Myocyte (in vitro differentiated cells): ENCODE measurements at regions not wholly inside any gene's neighbourhood (a gene's known extent, or its start where the extent isn't known, plus 50 kb on each side); places are given as distances from the start of the nearest gene placed in this dataset.
A peak's percentile ranks its signal among the peaks of the same experiment; 100 is the strongest.
"Not testable (repeated sequence)": the region's sequence is repeated elsewhere in the genome, so short reads cannot be mapped to it uniquely, and the experiment has no call there.

Experiments used
- DNase-seq: peaks from one replicate; pipeline ENCODE4 v3.0.0-alpha.2; 2012; ENCODE audit warnings: low read depth

DNA sequence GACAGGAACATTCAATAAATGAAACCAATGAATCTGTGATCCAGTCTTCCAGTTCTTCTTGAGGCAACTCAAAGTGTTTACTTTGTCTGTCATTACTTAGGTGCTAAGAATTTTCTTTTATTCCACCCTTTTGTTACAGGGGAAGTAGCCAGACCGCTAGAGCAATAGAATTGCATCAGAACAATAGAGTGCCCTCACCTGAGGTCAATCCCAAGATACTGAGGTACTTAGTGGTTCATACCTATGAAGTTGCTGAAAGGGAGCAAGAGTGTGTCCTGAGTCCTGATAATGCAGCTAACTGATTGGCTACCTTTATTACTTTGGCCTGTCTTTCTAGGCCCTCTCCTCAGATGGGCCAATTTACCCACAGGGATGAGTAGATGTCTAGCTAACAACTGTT is 359.4 kb upstream of the KCNH7 start:
- no peak for DNase-seq

DNA sequence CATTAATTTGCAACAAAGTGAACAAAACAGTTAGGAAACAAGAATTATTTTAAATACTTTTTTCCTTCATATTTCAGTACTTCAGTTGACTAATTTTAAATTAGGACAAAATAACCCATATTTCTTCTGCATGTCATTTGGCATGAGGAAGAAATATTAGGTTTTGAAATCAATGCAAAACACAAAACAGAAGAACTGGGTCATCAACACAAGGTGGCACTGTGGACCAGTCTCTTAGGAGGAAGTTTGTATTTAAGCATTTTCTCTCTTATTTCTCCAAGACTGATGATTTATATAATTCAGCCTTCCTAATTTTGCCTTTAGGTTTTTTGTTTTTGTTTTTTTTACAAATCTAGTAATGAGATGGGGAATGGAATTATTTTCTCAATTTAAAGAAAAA is 352.8 kb upstream of the KCNH7 start:
- peak; percentile 58 for DNase-seq

DNA sequence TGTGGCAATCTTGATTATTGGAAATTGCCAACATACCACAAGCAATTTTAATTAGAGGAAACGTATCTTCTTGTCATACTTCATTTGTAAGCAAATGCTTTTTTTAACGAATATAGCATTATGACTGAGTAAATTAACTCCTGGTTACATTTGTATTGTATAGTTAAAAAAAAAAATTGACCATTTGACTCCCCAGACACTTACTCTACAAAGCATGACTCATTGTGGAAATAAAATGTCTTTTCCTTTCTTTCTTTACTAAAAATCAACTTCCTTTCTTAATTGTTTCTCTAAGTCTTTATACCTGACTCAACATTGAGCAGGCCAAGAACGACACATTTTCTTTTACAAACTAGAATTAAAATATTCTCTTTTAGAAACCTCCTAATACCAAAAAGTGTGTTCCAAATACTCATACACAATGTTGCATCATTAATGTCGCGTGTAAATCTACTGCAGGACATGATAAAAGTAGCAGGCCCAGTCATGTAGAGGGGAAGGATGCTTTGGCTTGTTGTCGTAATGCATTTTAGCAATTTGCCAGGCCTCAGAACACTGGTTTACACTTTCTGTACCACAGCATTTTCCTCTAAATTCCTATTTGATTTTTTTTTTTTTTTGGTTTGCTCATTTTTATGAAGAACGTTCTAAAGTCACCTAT is 349.6 kb upstream of the KCNH7 start:
- DNase-seq: no peak

DNA sequence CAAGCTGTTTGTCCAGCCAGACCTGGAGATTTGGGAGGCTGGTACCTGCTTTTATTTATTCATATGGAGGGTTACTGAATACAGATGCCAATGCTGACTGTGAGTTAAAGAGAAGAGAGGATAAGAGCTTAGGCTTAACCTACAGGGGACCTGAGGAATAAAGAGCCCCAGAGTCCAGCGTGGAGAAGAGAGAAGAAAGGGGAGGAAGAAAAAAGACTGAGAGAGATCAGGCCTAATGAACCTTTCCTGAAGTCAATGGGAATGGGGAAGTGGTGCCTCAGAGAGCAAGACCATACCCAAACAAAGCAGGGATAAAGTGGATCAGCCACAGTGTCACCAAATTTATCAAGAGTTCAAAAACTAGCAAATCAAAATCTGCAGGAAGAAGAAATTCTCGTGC is 348.6 kb upstream of the KCNH7 start:
- DNase-seq: no peak

DNA sequence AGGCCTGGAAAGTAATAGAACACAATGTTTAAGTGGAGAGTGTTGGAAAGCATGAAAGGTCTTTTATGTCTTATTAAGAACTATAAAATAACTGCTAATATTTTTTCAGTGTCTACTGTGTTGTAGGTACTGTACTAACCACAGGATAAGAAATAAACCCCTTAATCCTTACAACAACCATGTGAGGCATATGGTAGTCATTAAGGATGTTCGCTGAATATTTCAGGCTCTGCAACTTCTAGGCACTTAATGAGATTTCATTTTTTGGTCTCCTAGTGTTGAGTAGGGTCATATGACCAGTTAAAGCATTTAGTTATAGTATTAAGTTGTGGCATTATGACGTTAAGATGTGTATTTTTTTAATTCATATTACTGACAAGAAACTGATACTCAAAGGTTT is 346.6 kb upstream of the KCNH7 start:
- DNase-seq: no peak

DNA sequence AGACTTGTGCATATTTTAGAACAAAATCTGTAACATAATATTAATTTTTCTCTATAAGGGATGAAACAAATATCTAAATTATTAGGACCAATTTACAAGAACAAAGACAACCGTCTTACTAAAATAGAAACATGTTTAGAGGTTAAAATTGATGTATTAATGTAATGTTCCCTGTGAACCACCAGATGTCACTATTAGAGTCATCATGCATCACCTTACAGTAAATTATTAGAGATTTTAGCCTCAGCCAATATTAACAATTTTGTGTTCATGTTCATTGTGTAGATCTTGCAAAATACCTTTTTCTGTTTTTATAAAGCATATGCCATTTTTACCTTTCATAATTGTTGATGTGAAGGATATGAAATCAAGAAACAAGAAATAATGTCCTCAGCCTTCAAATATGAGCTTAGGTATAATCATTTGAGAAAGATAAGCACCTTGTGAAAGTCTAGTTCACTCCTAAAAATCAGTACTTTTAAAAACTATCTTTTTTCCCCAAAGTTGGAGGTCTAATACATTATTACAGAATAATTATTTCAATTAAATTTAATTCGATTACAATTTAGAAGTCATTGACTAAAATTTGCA is 344.3 kb upstream of the KCNH7 start:
- DNase-seq: peak; percentile 30

DNA sequence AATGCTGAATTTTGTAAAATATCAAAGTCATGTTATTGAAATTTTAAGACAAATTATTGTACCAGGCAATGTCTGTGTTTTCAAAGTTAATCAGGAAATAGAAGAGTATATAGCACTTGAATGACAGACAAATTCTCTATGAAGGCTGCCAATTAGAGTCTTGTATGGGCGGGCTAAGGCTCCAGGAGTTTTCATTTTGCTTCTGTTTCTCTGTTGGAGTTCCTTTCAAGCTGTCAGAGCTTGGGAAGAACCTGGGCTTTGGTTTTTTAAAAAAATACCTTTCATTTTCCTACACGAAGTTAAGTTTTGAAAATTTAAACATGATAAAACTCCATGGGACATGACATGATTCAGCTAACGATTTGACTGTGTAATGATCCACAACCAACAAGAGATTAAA is 339.0 kb upstream of the KCNH7 start:
- DNase-seq: no peak

DNA sequence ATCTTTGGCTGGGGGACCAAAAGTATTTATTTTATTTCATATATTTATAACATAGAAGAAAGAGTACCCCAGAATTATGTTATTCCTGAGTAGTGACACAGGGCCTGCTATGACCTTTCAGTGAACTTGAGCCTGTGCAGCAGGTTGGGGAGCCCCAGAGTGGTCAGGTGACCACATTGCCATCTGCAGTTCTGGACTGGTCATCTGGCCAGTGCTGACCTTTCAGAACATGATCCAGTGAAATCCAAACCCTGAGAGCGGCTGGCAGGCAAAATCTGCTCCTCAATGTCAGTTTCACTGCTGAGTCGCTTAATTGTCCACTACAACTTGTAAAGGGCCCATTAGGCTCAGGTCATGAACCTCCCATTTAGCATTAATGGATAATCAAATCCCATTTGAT is 336.7 kb upstream of the KCNH7 start:
- DNase-seq: peak; percentile 60

DNA sequence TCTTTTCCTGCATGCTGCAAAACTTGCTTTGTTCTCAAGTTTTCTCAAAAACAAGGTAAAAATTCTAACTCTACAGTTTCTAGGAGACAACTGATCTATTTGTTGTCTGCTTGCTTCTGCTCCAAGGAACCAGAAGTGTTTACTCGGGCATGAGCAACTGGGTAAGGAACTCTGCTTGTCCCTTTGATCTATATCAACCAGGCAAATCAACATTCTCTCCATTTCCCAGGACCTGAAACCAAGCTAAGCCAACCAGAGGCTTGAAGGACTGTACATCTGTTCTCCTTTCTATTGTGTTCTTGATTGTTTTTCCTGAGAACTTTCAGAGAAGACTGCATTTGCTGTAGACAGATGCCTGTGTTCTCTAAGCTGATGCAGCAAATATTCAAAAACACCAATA is 335.0 kb upstream of the KCNH7 start:
- peak; percentile 4 for DNase-seq

DNA sequence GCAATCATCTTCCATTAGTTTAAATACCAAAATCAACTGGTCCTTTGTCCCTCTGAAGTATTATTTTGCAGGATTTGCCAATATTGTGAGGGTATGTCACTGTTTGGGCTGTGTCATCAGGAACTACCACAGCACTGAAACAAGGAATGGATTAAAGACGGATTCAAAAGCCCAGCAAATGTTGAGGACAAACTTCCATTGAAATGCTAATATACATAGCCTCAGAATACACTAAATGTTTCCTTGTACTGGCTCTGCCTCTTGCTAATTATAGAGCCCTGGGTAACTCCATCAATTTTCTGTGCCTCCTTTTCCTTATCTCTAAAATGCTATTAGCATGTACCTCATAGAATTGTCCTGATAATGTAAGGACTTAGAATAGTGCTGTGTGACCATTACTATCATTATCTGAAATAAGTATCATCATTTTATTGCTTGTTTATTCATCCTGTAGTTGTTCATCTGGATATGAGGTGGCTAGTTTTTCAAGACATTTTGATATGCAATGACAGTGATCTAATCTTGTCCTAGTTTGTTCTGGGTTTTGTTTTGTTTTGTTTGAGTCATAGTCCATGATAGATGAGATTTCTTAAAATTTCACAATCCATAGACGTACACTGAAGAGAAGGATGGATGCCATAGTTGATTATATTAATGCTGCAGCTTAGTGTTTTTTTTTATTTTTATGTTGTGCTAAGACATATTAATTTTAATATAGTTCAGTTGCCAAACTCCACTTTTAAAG is 333.4 kb upstream of the KCNH7 start:
- no peak for DNase-seq

DNA sequence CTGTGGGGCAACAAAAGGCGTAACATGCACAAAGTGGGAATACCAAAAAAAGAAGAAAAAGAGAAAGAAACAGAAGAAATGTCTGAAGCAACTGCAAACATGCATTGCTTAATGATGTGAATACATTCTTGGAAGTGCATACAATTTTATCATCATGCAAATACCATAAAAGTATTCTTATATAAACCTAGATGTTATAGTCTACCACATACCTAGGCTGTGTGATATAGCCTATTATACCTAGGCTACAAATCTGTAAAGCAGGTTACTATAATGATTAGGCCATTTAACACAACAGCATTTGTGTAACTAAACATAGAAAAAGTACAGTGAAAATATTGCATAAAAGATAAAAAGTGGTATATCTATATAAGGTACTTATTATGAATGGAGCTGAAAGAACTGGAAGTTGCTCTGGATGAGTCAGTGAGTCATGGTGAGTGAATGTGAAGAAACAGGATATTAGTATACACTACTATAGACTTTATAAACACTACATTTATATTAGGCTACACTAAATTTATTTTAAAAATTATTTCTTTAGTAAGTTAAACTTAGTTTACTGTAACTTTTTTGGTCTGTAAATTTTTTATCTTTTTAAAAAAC is 319.4 kb upstream of the KCNH7 start:
- no peak for DNase-seq

DNA sequence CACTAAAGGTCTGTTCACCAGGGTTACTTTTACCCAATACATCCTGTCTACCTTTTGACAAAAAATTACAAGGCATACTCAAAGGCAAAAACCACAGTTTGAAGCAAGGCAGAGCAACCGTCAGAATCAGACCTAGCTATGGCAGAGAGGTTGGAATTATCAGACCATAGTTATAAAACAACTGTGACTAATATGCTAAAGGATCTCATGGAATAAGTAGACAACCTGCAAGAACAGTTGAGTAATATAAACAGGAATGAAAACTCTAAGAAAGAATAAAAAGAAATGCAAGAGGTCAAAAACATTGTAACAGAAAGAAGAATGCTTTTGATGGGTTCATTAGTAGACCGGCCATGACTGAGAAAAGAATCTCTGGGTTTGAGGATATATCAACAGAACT is 318.8 kb upstream of the KCNH7 start:
- DNase-seq: no peak

DNA sequence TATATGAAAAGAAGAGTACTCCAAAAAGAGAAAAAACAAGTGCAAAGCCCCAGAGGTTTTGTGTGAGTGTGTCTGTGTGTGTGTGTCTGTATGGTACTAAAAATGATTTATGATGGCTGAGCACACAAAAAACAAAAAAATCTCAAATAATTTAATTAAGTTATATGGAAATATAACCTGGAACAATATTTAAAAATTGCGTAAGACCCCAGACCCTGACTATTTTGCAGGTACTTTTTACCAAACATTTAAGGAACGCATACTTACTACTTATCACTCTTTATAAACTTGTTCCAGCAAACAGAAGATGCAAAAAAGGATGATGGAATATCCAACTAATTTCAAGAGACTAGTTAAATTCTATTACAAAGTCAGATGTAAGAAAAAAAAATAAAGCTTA is 317.4 kb upstream of the KCNH7 start:
- no peak for DNase-seq

DNA sequence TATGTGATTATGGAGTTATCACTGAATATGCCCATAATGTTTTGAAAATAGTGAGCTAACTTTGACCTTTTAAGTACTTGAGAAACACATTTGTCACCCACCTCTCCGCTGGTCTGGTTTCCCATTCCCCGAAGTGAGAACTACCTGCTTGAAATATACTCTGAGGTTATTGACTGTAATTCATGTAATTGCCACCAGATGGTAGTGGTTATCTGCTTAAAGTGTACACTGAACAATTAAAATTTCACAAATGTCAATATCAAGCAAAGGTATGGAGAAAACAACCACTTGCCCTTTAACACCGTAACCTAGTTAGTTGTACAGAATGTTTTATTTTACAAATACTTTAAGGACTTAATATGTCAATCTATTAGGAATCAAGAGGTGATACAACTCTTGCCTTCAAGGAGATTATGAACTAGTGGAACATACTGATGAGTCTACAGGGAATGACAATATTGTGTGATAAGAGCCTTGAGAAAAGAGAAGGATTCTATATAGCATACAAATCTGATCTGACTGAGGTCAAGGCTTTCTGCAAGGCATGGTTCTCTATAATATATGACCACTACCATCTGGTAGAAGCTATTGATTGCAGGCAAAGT is 316.8 kb upstream of the KCNH7 start:
- peak; percentile 51 for DNase-seq

DNA sequence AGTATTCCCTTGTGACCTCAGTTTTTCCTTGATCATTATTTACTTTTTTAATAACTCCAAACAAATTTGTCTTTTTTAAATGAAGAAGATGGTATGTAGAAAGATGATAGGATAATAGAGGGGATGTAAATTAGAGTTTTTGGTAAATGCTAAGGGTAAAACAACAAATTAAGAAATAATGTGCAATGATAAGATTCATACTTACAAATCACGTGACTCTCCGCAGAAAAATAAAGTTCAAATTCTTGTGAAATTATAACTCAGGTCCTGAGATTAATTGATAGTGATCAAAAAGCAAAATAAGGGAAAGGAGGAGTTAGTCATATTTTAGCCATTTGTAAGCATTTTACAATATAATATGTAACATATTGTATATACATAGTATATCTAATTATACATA is 304.1 kb upstream of the KCNH7 start:
- DNase-seq: no peak

DNA sequence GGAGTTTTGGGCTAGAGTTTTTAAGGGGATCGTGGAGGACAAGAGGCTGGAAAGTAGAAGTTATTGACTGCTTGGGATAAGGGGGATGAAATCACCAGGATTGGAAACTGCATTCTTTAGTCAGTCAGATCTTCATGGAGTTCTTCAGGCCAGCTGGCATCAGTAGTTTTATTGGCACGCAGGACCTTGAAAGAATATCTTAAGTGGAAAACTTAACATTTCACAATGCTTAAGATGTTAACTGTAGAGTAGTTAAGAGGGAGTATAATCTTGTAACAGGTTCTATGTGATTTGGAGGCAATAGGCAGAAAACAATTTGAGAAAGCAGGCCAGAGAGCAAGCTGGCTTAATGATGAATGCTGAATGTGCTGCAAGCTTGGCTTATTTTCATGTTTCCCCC is 300.4 kb upstream of the KCNH7 start:
- no peak for DNase-seq

DNA sequence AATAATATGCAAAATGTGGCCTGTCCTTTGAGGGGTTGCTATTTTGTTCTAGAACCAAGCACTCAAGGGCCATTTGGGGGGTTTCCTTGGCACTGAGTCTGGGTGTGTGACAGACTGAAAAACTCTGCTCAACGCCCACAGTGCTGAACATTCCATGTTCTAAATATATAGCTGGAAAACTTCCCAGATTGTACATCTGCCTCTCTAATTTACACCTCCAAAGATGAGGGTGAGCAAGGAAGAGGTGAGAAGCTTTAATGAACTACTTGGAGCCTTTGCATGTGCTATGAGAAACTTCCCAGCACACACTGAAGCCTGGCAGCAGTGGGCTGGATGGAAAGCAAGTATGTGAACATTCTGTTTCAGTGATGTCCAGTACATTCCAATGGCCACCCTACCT is 296.7 kb upstream of the KCNH7 start:
- no peak for DNase-seq

DNA sequence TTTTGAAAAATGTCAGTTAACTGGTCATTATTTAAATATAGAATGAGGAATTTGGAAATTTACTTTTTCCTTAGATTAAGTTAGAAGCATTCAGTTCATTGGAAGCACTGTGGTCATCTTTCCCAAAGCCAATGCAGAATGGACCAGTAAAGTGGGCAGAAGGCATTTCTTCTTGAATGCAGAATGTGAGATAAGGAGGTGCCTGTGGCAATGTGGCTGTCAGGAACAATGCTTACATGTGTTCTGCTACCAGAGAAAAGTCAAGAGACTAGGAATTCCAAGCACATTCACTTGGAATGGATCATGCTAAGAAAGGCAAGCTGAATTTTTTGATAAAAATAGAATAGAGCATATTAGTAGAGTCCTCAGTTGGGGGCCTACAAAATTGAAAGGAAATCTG is 295.0 kb upstream of the KCNH7 start:
- peak; percentile 2 for DNase-seq

DNA sequence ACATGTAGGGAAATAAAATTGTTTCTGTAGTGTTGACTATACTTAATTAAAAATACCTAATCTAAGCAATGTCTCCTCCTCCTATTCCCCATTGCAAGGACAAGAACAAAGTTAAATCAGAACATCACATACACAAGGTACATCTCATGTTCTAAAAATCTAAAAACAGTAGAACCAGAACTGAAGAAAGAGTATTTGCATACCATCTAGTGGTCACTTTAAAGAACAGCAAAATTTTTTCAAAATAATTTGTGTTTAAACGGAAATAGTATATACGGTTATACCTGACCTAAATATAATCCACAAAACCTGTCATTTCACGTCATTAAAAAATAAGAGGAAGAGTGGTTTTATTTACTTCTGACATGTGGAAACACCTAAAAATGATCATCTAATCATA is 294.3 kb upstream of the KCNH7 start:
- peak; percentile 22 for DNase-seq

DNA sequence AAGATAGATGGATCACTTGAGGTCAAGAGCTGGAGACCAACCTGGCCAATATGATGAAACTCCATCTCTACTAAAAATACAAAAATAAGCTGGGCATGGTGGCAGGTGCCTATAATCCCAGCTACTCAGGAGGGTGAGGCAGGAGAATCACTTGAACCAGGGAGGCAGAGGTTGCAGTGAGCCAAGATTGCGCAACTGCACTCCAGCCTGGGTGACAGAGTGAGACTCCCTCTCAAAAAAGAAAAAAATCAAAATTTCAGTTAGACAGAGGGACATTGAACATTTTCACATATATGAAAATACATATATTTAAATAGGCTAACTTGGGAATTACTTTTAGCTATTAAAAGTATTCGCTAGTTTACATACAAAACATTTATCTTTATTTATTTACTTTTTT is 293.6 kb upstream of the KCNH7 start:
- not testable (repeated sequence) for DNase-seq

DNA sequence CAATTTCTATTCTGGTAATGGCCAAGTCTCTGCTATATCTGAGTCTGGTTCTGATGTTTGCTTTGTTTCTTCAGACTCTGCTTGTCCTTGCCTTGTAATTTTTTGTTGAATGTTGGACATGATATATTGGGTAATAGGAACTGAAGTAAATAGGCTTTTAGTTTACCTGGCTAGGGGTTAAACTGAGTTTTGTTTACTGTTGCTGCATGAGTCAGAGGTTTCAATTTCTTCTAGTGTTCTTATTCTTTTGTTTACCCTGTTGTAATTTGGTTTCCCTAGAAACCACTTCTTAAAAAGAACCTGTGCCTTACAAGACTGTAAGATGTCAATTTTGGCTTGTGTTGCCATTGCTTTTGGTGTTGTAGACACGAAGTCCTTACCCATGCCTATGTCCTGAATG is 285.0 kb upstream of the KCNH7 start:
- no peak for DNase-seq

DNA sequence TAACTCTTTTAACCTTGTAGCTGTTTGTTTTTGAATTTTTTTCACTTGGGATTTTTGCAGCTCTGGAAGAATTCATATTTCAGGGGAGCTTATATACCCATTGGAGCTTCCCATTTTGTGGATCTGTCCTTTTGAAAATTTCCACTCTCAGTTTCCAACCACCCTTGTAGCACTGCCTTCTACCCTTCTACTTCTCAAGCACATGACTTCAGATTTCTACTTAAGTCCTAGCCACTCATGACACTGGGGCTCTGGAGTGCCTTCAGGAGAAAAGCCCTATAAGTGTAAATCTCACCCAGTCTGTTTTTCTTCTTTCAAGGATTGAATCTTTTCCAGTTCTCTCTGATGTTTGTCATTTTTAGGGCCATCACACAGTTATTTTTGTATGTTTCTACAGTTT is 283.7 kb upstream of the KCNH7 start:
- no peak for DNase-seq
